ENCODE measurements at regions not wholly inside any gene's neighbourhood (a gene's known extent, or its start where the extent isn't known, plus 50 kb on each side); places are given as distances from the start of the nearest gene placed in this dataset.

DNA sequence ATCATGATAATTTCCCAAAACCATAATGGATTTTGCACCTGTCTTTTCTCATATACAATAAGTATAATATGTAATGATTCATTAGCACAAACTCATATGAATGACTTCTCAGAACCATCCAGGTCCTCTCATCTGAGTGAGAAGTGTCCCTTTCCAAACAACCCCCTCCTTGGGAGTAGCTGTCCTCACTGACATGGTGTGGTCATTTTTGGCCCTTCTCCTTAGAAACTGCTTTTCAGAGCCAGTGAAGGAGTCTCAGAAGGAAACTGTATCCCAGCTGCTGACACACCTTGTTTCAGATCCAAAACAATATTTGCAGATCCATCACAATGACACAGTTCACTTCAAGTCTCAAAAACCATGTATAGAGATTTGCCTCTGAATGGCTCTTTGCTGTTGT, 95.5 kb downstream of the MIS18A start:
- DNase-seq = no peak

DNA sequence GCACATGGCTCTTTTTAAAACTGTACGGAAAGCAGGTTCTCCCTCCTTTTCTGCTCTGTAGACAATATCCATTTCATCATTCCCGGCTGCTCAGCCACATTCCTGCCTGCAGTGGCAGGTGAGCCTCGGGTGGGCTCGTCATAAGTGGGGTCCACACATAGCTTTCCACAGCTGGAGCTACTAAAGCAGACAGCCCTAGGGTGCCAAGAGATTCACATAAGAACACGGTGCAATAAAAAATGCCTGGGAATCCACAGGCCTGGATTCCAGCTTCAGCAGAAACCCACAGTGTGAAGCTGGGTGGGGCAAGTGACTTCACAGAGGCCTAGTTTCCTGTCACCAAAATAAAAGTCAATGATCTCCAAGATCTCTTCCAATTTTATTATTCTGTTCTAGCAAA, 96.4 kb downstream of the MIS18A start:
- no peak for DNase-seq

GRCh38 chr21:32181457-32181856, 97.4 kb downstream of the MIS18A start:
- DNase-seq = no peak

GRCh38 chr21:32174819-32175218, 104.0 kb downstream of the MIS18A start:
- DNase-seq = no peak

DNA sequence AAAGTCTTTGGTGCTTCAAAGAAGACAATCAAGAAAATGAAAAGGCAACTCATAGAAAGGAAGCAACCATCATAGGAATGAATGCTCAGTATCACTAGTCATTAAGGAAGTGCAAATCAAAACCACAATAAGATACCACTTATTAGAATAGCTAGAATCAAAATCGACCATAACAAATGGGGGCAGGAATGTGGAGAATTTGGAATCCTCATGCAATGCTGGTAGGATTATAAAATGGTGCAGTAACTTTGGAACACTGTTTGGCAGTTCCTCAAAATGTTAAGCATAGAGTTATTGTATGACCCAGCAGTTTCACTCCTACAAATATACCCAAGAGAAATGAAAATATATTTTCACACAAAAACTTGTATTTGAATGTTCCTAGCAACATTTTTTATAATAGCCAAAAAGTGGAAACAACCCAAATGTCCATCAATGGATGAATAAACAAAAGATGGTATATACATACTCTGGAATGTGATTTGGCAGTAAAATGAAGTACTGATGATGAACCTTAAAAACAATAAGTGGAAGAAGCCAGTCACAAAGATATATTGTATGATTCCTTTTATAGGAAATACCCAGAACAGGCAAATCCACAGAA, 105.6 kb downstream of the MIS18A start:
- DNase-seq = no peak

DNA sequence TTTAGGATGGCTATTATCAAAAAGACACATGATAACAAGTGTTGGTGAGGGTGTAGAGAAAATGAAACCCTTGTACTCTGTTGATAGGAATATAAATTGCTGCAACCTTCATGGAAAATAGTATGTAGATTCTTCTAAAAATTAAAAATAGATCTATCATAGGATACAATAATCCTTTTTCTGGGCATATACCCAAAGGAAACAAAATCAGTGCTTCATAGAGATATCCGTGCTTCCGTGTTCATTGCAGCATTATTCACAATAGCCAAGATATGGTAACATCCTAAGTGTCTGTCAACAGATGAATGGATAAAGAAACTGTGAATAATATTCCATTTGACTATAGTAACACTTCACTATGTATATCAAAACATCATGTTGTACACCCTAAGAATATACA, 106.7 kb downstream of the MIS18A start:
- no peak for DNase-seq

- no peak for DNase-seq
Observed at GRCh38 chr21:32167513-32167912, 111.3 kb downstream of the MIS18A start.

DNA sequence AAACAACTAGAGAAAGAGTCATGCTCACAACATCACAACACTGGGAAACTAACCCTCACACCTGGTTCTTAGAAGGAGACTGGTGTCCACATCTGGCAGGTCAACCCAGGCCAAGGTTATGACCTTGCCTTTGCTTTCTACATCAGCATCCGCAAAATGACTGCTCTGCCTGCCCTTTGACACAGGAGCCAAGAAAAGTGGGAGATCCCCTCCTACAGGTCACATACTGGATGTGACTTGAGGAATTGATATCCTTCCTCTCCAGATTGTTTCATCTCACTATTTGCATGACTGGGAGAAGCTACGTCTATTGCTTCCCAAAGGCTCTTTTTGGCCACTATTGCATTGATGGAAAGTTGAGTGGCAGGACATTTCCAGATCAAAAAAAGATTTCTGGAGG, 115.5 kb downstream of the MIS18A start:
- no peak for DNase-seq

GRCh38 chr21:32162727-32163320, 116.0 kb downstream of the MIS18A start:
- DNase-seq = no peak

GRCh38 chr21:32155226-32155625, 123.6 kb downstream of the MIS18A start:
- DNase-seq = no peak

- no peak for DNase-seq
Observed at GRCh38 chr21:32147041-32147440, 131.8 kb downstream of the MIS18A start.

DNA sequence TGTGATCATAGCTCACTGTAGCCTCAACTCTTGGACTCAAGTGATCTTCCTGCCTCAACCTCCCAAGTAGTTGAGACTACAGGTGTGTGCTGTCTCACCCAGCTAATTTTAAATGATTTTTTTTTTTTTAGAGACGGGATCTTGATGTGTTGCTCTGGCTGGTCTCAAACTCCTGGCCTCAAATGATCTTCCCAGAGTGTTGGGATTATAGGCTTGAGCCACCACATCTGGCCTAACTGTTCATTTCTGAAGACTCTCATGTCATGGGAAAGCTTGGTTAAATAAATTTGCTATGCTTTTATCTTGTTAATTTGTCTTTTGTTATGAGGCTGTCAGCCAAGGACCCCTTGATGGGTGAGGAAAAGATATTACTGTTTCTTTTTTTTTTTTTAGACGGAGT, 134.0 kb downstream of the MIS18A start:
- no peak for DNase-seq

DNA sequence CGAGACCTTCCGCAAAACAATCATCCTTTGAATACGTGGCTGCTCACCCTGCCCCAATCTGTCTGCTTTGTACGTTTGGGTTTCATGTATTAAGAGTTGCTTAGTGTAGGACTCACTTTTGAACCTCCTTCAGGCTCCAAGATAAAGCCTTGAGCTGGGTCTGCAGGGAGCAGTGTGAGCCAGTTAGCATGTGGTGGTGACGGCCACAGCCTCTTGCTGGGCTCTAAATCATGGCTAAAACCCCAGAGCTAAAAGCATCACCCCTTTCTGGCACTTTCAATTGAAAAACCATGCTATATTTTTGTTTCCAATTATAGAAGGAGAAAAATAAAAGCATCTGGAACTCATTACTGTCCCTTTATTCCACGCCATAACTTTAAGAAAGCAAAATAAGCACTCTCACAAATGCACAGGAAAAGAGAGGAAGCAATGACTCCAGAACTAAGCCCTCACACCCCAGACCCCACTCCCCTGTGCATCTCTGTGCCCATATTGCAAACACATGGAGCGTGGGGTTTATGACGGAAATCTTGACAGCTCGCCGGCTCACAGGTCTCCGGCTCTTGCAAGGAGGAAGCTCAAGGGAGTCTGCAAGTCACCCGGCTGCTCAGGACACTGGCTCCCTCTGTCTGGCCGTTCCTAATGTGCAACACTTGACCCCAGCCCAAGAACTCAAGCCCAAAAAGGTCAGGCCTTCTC, 135.5 kb downstream of the MIS18A start:
- no peak for DNase-seq

GRCh38 chr21:32141318-32141633, 137.6 kb downstream of the MIS18A start:
- no peak for DNase-seq

- DNase-seq = no peak
Observed at GRCh38 chr21:32140604-32141317, 138.1 kb downstream of the MIS18A start.

GRCh38 chr21:32140151-32140550, 138.7 kb downstream of the MIS18A start:
- no peak for DNase-seq

DNA sequence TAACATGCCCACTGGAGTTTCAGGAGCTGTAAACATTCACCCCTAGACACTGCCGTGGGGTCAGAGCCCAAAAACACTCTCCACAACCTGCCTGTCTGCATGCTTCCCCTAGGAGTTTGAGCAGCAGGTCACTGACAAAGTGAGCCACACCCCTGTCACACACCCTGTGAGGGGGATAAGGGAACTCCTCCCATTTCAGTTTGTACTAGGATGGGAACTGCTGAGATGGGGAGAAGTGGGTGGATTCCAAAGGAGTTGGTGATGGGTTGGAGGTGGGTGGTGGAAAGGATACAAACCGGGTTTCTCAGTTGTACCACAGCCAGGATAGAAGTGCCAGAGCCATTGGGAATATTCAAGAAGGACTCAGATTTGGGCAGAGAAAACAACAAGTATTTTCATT, 140.2 kb downstream of the MIS18A start:
- no peak for DNase-seq

GRCh38 chr21:32137931-32138330, 140.9 kb downstream of the MIS18A start:
- DNase-seq = no peak

GRCh38 chr21:32137266-32137665, 141.6 kb downstream of the MIS18A start:
- DNase-seq = no peak

DNA sequence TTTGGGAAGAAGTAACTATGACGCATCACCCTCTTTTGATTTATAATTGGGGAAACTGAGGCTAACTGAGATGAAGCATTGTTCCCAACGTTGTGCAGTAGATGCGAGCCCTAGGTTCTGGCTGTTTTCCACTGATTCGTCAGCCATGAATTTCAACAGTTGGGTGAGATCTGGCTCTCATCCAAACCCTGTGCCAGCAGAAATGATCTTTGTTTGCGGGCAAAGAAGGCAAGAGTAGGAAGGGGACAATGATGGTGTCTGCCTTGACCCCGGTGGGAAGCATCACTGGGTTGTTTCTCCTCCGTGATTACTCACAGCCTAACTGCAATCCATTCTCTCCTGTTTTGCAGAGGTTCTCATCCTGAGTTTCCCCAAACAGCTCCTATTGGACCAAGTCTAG, 142.3 kb downstream of the MIS18A start:
- DNase-seq = no peak

- DNase-seq = no peak
Observed at GRCh38 chr21:32135401-32136363, 143.2 kb downstream of the MIS18A start.

DNA sequence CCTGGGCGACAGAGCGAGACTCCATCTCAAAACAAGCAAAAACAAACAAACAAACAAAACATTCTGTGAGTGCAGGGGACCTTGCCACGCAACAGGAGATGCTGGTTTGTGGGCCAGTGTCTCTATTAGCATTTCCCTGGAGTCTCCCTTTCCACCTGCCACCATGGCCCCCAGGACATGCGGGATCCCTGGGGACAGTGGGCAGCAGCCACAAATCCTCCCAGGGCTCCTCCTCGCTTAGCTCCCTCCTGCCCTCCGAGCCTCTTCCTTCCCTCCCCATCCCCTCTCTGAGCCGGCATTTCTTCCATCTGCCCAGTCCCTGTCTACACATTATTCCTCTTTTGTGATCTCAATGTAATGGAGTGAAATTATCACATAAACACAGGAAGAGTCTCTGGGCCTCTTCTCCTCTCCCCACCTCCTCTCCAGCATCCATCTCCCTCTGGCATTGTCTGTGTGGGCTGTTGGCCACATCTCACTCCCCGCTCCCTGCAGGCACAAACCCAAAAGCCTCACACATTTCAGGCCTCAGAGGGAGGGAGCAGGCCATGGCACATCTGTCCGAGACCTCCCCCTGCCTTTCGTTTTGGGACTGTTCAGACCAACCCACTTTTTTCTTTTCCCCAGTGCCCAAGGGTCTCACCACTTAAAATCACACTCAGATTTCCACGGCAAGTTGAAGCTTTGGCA, 144.3 kb downstream of the MIS18A start:
- no peak for DNase-seq

All from NCI-H2227 treated with DMSO at 0.1 percent for 48 hours (cell line).